Endothelial cell of umbilical vein (primary cell): ENCODE measurements at regions not wholly inside any gene's neighbourhood (a gene's known extent, or its start where the extent isn't known, plus 50 kb on each side); places are given as distances from the start of the nearest gene placed in this dataset.
A peak's percentile ranks its signal among the peaks of the same experiment; 100 is the strongest.

Experiments used
- BruUV-seq: library from RNA; stranded (reverse); fragments of 400-500 nt; replicated peaks from 2 replicates; lab custom pipeline; 2021; lab: Mats Ljungman, UMichigan
- CTCF ChIA-PET: fragments of 300-600, 350-600 bp; sonication (Branson Sonifier 250); formaldehyde crosslinking; loops from one replicate; lab custom pipeline; 2021; ENCODE audit warnings: antibody characterized with exemption, inconsistent platforms; lab: Charles Lee
- POLR2A ChIA-PET: fragments of 300-600, 350-600 bp; sonication (Branson Sonifier 250); formaldehyde crosslinking; loops from one replicate; lab custom pipeline; 2021; ENCODE audit warnings: antibody characterized with exemption, inconsistent platforms; lab: Charles Lee
- DNase-seq: peaks from one replicate; pipeline ENCODE4 v3.0.0-alpha.2; 2011; ENCODE audit warnings: low read depth, low spot score
- FAIRE-seq: peaks from 2 replicates; lab custom pipeline; 2011; peaks lifted over from hg19 to GRCh38; lab: Jason Lieb, UNC
- H2AFZ ChIP-seq: 2 replicates; pipeline ENCODE4 v1.6.0; 2012; ENCODE audit warnings: low read depth, low read length, control low read depth, inconsistent platforms
- H3K27ac ChIP-seq: 2 replicates; pipeline ENCODE4 v1.5.1; 2011; ENCODE audit warnings: low read depth, mild to moderate bottlenecking, control low read depth, low read length, moderate library complexity; ENCODE audit not compliant: insufficient read depth
- H3K27me3 ChIP-seq, 2 experiments: 2 replicates each; pipeline versions ENCODE4 v1.6.0 to v1.6.1; 2011; ENCODE audit warnings: low read length in 2 of 2, mixed read lengths in 1 of 2; ENCODE audit not compliant: control insufficient read depth in 2 of 2, insufficient read depth in 2 of 2
- H3K36me3 ChIP-seq, 2 experiments: 2 replicates in 1 of 2; 3 replicates in 1 of 2; pipeline ENCODE4 v1.5.1; 2011; ENCODE audit warnings: low read length in 2 of 2, mild to moderate bottlenecking in 1 of 2, moderate library complexity in 1 of 2; ENCODE audit not compliant: control insufficient read depth in 2 of 2, insufficient read depth in 2 of 2; ENCODE audit errors: extremely low read depth in 1 of 2
- H3K4me1 ChIP-seq: 3 replicates; pipeline ENCODE4 v1.5.1; 2011; ENCODE audit warnings: mild to moderate bottlenecking, low read length; ENCODE audit not compliant: control insufficient read depth, insufficient read depth; ENCODE audit errors: extremely low read depth
- H3K4me2 ChIP-seq: 2 replicates; pipeline ENCODE4 v1.6.1; 2011; ENCODE audit warnings: low read length, control low read depth, mixed read lengths; ENCODE audit not compliant: insufficient read depth
- H3K4me3 ChIP-seq, 3 experiments: fragments of 200-600 bp in 1 of 3; sonication (generic), shearing (Covaris generic) in 1 of 3; replicated peaks in 1 of 3; 2 replicates each; pipeline ENCODE4 v1.5.1; 2011 to 2016; ENCODE audit warnings: control low read depth in 3 of 3, low read length in 3 of 3, mild to moderate bottlenecking in 2 of 3, inconsistent platforms in 1 of 3, low read depth in 1 of 3, moderate library complexity in 1 of 3; ENCODE audit not compliant: insufficient read depth in 1 of 3
- H3K79me2 ChIP-seq: 2 replicates; pipeline ENCODE4 v1.6.0; 2012; ENCODE audit warnings: low read length, inconsistent platforms; ENCODE audit not compliant: control insufficient read depth, insufficient read depth
- H3K9ac ChIP-seq: replicated peaks from 2 replicates; pipeline ENCODE3; 2011; ENCODE audit warnings: low read length, control low read depth; ENCODE audit not compliant: insufficient read depth; ENCODE audit errors: extremely low read depth
- H3K9me1 ChIP-seq: replicated peaks from 3 replicates; pipeline ENCODE4 v1.6.0; 2011; ENCODE audit warnings: mild to moderate bottlenecking, low read length; ENCODE audit not compliant: control insufficient read depth, insufficient read depth; ENCODE audit errors: extremely low read depth
- H3K9me3 ChIP-seq: replicated peaks from 2 replicates; pipeline ENCODE4 v1.5.1; 2012; ENCODE audit warnings: low read length, inconsistent platforms; ENCODE audit not compliant: control insufficient read depth, insufficient read depth
- H4K20me1 ChIP-seq: replicated peaks from 2 replicates; pipeline ENCODE3; 2011; ENCODE audit warnings: mild to moderate bottlenecking, low read length; ENCODE audit not compliant: control insufficient read depth, insufficient read depth; ENCODE audit errors: extremely low read depth
- EZH2 ChIP-seq: IDR thresholded peaks from 2 replicates; pipeline ENCODE4 v1.6.1; 2012; ENCODE audit warnings: borderline replicate concordance, low read depth, mild to moderate bottlenecking, moderate library complexity, low read length, inconsistent platforms; ENCODE audit not compliant: severe bottlenecking
- FOS ChIP-seq: IDR thresholded peaks from 2 replicates; pipeline ENCODE4 v1.6.1; 2011; ENCODE audit warnings: mild to moderate bottlenecking, low read length, moderate library complexity, borderline replicate concordance; ENCODE audit not compliant: insufficient read depth
- GATA2 ChIP-seq: IDR thresholded peaks from 2 replicates; pipeline ENCODE4 v1.7.0; 2011; ENCODE audit warnings: low read depth, mild to moderate bottlenecking, moderate library complexity, mixed read lengths, low read length; ENCODE audit not compliant: insufficient read length, insufficient read depth
- JUN ChIP-seq: IDR thresholded peaks from 2 replicates; pipeline ENCODE4 v1.6.1; 2011; ENCODE audit warnings: borderline replicate concordance, low read depth; ENCODE audit not compliant: insufficient read length, insufficient read depth
- MYC ChIP-seq: IDR thresholded peaks from one replicate; pipeline ENCODE4 v1.6.1; 2011; ENCODE audit warnings: mild to moderate bottlenecking, low read depth, low read length
- POLR2A ChIP-seq: IDR thresholded peaks from 2 replicates; pipeline ENCODE4 v1.6.1; 2012; ENCODE audit warnings: low read depth, mild to moderate bottlenecking, control low read depth, low read length
- POLR2AphosphoS5 ChIP-seq: IDR thresholded peaks from 2 replicates; pipeline ENCODE4 v1.6.1; 2012; ENCODE audit warnings: low read depth, mild to moderate bottlenecking, control low read depth, low read length, moderate library complexity; ENCODE audit not compliant: insufficient read depth
- dilution Hi-C: fragments of 300-500 bp; cut with MboI; formaldehyde crosslinking; loops from one replicate; pipeline ENCODE4 v1.15.0; 2019; ENCODE audit warnings: low sequenced_read_pairs; ENCODE audit not compliant: extremely low pct_ligation_motif_present
- intact Hi-C: fragments of 100-400 bp; cut with micrococcal nuclease; formaldehyde crosslinking; loops from one replicate; pipeline ENCODE4 v1.10.0; 2022
- TF ChIP-seq, protein P1 (sequence below), 2 donors: IDR thresholded peaks; 1 replicate in 1 of 2; 2 replicates in 1 of 2; pipeline ENCODE4 v1.5.1; 2011; ENCODE audit warnings: low read length in 2 of 2, mild to moderate bottlenecking in 2 of 2, moderate library complexity in 2 of 2, control low read depth in 1 of 2, inconsistent platforms in 1 of 2, low read depth in 1 of 2; ENCODE audit not compliant: insufficient read depth in 1 of 2; ENCODE audit errors: extremely low read depth in 1 of 2
- TF ChIP-seq, protein P2 (sequence below): IDR thresholded peaks from 2 replicates; pipeline ENCODE4 v1.6.1; 2011; ENCODE audit not compliant: insufficient read depth, insufficient read length

DNA sequence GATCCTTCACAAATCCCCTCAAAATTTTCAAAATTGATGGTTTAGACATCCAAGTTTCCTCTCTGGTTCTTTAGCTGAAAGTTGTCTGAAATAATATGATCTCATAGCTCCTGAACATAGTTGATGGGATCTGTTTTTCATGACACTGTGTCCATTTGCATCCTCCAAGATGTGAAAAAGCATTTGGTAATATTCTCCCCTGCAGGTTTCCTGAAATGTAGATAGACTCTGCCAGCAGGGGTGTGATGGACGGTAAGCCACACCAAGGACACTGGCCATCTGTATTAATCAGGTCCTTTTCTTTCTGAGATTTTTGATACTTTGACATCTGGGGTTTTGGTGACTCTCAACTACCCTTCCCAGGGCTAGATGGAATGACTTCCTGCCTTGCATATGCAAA is 79.6 kb upstream of the GRB10 start:
- Histone ChIP-seq H3K9me3 (no peaks in the 10 kb centered on the region), H3K27ac (no peak overlapping the region), H3K4me2 (no peak overlapping the region), H2AFZ (no peak overlapping the region), H3K4me3 (no peak overlapping the region), H3K9me1 (no peaks in the 10 kb centered on the region), H3K27me3 (no peaks in the 10 kb centered on the region), H4K20me1 (no peaks in the 10 kb centered on the region), H3K79me2 (no peaks in the 10 kb centered on the region), H3K4me1 (no peaks in the 10 kb centered on the region), H3K36me3 (no peaks in the 10 kb centered on the region), H3K9ac (no peak overlapping the region)
- dilution Hi-C loops, result no loop called here
- ChIA-PET CTCF (no interaction called here), POLR2A (no interaction called here)
- BruUV-seq, result no TSS peak
- FAIRE-seq (peak; percentile 8), DNase-seq (no peak)
- intact Hi-C loops, result no loop called here
- TF ChIP-seq EZH2 (no peak), FOS (no peak), MYC (no peak), POLR2AphosphoS5 (no peak), JUN (no peak), GATA2 (no peak), POLR2A (no peak)
- TF ChIP-seq, protein P1, sequence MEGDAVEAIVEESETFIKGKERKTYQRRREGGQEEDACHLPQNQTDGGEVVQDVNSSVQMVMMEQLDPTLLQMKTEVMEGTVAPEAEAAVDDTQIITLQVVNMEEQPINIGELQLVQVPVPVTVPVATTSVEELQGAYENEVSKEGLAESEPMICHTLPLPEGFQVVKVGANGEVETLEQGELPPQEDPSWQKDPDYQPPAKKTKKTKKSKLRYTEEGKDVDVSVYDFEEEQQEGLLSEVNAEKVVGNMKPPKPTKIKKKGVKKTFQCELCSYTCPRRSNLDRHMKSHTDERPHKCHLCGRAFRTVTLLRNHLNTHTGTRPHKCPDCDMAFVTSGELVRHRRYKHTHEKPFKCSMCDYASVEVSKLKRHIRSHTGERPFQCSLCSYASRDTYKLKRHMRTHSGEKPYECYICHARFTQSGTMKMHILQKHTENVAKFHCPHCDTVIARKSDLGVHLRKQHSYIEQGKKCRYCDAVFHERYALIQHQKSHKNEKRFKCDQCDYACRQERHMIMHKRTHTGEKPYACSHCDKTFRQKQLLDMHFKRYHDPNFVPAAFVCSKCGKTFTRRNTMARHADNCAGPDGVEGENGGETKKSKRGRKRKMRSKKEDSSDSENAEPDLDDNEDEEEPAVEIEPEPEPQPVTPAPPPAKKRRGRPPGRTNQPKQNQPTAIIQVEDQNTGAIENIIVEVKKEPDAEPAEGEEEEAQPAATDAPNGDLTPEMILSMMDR (IDR thresholded peaks at IDR 0.05; ENCODE audit: extremely low read depth in 1 of 2, insufficient read depth in 1 of 2, low read depth in 1 of 2, low read length in 2 of 2), result no peak
- TF ChIP-seq, protein P2, sequence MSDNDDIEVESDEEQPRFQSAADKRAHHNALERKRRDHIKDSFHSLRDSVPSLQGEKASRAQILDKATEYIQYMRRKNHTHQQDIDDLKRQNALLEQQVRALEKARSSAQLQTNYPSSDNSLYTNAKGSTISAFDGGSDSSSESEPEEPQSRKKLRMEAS, result no peak
